ENCODE measurements at regions not wholly inside any gene's neighbourhood (a gene's known extent, or its start where the extent isn't known, plus 50 kb on each side); places are given as distances from the start of the nearest gene placed in this dataset.

- TF ChIP-seq, protein P1, sequence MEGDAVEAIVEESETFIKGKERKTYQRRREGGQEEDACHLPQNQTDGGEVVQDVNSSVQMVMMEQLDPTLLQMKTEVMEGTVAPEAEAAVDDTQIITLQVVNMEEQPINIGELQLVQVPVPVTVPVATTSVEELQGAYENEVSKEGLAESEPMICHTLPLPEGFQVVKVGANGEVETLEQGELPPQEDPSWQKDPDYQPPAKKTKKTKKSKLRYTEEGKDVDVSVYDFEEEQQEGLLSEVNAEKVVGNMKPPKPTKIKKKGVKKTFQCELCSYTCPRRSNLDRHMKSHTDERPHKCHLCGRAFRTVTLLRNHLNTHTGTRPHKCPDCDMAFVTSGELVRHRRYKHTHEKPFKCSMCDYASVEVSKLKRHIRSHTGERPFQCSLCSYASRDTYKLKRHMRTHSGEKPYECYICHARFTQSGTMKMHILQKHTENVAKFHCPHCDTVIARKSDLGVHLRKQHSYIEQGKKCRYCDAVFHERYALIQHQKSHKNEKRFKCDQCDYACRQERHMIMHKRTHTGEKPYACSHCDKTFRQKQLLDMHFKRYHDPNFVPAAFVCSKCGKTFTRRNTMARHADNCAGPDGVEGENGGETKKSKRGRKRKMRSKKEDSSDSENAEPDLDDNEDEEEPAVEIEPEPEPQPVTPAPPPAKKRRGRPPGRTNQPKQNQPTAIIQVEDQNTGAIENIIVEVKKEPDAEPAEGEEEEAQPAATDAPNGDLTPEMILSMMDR (IDR thresholded peaks at IDR 0.05; ENCODE audit: low read depth, low read length), result no peak
- TF ChIP-seq EZH2phosphoT487 (IDR thresholded peaks at IDR 0.05; ENCODE audit: low read depth), result no peak
Measured at GRCh38 chr9:105127863-105128220, 116.6 kb upstream of the SLC44A1 start.
